GM12872 (cell line): ENCODE measurements at regions not wholly inside any gene's neighbourhood (a gene's known extent, or its start where the extent isn't known, plus 50 kb on each side); places are given as distances from the start of the nearest gene placed in this dataset.

Experiments
- CTCF ChIP-seq: IDR thresholded peaks from 3 replicates; pipeline ENCODE4 v1.5.1; 2011; ENCODE audit warnings: low read depth, mild to moderate bottlenecking, low read length, moderate library complexity; ENCODE audit not compliant: insufficient read depth

- no peak for TF ChIP-seq CTCF
Observed at GRCh38 chr20:24418731-24419130, 50.7 kb upstream of the SYNDIG1 start.

GRCh38 chr20:24417485-24417884 lies 51.9 kb upstream of the SYNDIG1 start:
- TF ChIP-seq CTCF, result no peak

GRCh38 chr20:24411834-24412216 lies 57.6 kb upstream of the SYNDIG1 start:
- no peak for TF ChIP-seq CTCF

- no peak for TF ChIP-seq CTCF
Observed at GRCh38 chr20:24411003-24411833, 58.2 kb upstream of the SYNDIG1 start.

GRCh38 chr20:24407151-24407550 lies 62.3 kb upstream of the SYNDIG1 start:
- TF ChIP-seq CTCF, result no peak

- TF ChIP-seq CTCF, result no peak
Observed at GRCh38 chr20:24406750-24407149, 62.7 kb upstream of the SYNDIG1 start.

GRCh38 chr20:24406251-24406650 lies 63.2 kb upstream of the SYNDIG1 start:
- no peak for TF ChIP-seq CTCF
